HG02852 (cell line): ENCODE measurements at regions not wholly inside any gene's neighbourhood (a gene's known extent, or its start where the extent isn't known, plus 50 kb on each side); places are given as distances from the start of the nearest gene placed in this dataset.
"Not testable (repeated sequence)": the region's sequence is repeated elsewhere in the genome, so short reads cannot be mapped to it uniquely, and the experiment has no call there.

Experiments
- ATAC-seq: cut with Tn5 transposase; IDR thresholded peaks from one replicate; pipeline ENCODE4 v1.9.1; 2021; ENCODE audit warnings: mild to moderate bottlenecking, moderate library complexity; ENCODE audit not compliant: unreplicated experiment

- ATAC-seq: no peak
These were observed 503.8 kb upstream of the MARCKS start for GRCh38 chr6:113353392-113353791.

DNA sequence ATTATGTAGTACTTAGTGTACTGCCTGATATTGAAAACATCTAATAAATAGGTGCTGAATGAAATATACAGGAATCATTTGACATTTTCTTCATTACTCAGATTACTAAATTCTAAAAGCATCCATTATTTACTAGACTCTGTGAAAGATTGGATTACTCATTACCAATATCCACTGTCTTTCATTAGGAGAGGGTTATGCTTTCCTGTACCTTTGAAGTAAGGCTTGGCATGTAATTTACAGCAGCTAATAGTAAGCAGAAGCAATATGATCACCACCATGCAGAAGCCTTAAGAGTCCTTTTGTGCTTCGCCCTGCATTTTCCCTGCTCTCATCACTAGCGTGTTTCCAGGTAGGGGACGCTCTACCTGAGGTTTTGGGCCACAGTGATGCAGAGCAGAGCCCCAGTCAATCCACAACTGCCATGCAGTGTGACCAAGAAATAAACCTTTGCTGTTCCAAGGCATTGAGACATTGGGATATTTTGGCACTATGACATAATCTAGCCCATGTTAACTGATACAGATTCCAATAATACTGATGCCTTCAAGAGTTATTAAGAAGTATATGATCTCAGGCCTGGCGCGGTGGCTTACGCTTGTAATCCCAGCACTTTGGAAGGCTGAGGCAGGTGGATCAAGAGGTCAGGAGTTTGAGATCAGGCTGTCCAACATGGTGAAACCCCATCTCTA lies 502.8 kb upstream of the MARCKS start:
- ATAC-seq: no peak

DNA sequence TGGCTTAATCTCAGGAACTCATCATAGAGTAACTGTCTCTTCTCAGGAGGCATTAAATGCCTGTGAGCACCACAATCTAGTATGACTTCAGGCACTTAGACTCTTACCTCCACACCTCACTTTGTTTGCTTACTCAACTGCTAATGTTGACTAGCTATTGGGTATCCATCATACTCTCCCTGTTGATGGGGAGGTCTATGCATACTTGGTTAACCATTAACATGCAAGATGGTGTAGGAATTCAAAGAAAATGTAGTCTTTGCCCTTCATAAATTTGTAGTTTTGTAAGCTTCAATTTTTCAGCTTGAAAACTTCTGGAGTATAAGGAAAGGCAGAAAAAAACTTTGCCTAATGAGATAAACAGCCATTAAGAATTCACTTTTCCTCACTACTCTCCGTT lies 501.0 kb upstream of the MARCKS start:
- ATAC-seq: no peak

DNA sequence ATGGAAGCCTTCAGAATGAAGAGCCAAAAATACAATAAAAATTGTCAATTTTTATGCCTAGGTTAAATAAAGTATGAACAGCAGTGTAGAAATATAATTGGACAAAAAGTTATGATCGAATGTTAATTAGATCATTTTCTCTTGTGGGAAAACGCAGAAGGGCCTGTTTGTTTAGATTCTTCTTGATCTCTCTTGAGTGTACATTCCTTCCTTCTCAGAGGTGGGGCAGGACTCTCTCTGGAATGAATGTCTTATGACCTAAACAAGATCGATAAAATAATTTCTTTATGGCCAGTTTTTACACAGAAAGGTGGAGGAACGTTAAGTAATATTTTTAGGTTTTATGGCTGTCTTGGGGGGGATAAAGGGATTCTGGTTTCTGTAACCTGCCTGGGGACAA lies 500.1 kb upstream of the MARCKS start:
- ATAC-seq: no peak

DNA sequence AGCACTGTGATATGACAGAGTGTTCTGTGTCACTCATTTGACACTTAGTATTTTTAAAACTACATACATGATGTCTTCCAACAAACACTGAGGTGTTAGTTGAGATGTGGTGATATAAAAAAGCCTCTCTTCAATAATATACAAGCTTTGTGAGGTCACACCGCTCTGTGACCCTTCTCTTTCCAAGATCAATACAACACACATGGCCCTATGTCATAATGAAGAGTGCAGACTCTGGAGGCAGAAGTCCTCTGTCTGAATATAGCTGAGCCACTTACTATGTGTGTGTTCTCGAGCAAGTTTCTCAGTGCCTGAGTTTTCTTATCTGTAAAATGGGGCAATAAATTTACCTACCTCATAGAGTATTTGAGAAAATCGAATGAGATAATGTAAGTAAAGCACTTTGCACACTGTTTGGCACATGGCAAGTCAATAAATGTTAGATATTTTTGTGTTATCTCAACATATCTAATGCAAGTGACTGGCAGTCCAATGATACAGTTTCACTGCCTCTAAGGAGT lies 499.0 kb upstream of the MARCKS start:
- ATAC-seq: no peak

GRCh38 chr6:113359155-113360140 lies 497.7 kb upstream of the MARCKS start:
- ATAC-seq: no peak

DNA sequence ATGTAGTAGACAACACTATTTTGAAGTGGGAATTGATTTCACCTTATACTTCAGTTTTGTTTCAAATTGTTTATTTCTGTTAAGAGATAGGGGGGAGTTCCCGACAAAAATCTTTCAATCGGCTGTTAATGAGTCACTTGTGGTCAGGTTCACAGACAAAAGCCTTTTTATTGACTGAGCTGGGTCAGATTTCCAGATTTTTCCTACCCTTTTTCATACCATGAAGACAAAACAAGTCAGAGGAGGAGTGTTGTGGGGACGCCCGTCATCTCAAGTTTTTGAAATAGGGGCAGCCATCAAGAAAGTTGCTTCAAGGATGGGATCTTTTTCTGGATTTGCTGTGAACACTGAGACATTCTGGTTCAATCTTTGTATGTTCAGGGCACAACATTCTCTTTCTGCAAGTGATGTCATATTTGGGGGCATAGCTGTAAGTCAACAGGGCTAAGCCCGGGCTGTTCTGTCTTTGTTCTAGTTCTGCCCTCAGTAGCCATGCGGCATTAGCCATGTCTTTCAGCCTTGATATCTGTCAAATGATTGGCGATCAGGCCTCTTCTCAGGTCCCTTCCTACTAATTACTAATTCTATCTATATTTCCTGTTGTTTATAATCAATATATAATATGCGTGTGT lies 496.0 kb upstream of the MARCKS start:
- ATAC-seq: no peak

GRCh38 chr6:113362301-113363047 lies 494.7 kb upstream of the MARCKS start:
- ATAC-seq: no peak

DNA sequence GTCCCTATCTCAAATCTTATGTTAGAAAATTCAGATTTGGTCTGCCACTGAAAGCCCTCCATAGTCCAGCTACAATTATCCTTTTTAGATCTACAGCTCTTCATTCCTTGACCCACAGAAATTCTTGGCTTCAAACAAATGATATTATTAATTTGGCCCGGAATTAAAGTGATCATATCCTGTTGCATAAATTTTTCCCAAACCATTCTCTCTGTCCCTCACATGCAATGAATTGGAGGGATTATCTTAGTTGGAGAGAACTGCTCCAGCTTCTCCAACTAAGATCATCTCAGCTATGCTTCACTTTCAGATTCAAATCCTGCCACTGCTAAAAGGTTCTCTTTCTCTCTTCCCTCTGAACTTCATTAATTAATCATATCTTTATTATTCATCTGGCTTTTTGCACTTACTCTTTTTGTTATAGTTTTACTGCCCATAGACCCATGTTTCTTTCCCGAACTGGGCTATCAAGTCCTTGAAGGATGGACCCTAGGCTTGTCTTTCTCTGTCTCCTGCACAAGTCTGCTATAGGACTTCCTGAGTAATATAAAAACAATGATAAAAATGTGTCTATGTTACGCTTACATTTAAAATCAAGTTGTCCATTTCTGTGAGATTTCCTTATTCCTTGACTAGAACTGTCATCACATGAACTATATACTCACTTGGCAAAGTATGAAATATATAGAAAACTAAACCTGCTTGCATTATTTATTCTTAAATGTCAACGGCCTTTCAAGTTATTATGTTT lies 493.9 kb upstream of the MARCKS start:
- ATAC-seq: no peak

- no peak for ATAC-seq
These were observed 493.3 kb upstream of the MARCKS start for GRCh38 chr6:113363866-113364265.

GRCh38 chr6:113364766-113365165 lies 492.4 kb upstream of the MARCKS start:
- no peak for ATAC-seq

DNA sequence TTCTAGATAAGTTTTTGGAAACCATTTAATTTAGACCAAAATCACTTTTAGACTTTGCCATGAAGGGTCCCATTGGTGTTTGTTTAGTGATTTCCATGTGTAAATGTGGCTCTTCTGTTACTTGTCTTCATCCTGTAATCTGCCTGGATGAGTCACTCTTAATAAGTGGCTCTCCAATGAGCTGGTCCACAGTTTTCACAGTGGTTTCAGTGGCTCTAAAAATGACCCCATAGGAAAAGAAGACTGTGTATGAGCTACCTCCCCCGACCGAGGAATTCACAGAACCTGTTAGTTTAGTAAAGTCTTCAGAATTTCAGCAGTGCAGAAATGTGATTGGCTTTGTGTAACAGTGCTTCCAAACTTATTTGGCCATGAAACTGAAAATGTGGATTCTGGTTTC lies 492.0 kb upstream of the MARCKS start:
- no peak for ATAC-seq

DNA sequence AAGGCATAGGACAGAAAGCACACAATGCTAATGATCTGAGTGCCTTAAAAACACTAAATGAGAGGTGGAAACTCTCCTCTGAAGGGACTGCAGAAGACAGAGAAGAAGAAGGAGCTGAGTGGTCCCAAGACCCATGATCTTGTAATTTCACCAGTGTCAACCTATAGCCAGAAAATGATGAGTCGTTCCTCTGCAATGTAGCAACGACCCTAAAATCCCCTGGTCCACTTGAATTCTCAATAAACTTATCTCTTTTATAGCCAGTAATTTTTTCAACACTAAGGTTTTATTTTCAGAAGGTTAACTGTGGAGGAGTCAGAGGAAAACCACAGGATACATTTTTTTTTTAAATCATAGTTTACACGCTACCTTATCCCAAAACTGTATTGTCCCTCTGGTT lies 490.6 kb upstream of the MARCKS start:
- no peak for ATAC-seq

GRCh38 chr6:113370508-113371502 lies 486.3 kb upstream of the MARCKS start:
- no peak for ATAC-seq

- not testable (repeated sequence) for ATAC-seq
These were observed 481.7 kb upstream of the MARCKS start for GRCh38 chr6:113375466-113375865.

GRCh38 chr6:113375950-113376846 lies 480.9 kb upstream of the MARCKS start:
- no peak for ATAC-seq

- no peak for ATAC-seq
These were observed 480.3 kb upstream of the MARCKS start for GRCh38 chr6:113376847-113377165.

DNA sequence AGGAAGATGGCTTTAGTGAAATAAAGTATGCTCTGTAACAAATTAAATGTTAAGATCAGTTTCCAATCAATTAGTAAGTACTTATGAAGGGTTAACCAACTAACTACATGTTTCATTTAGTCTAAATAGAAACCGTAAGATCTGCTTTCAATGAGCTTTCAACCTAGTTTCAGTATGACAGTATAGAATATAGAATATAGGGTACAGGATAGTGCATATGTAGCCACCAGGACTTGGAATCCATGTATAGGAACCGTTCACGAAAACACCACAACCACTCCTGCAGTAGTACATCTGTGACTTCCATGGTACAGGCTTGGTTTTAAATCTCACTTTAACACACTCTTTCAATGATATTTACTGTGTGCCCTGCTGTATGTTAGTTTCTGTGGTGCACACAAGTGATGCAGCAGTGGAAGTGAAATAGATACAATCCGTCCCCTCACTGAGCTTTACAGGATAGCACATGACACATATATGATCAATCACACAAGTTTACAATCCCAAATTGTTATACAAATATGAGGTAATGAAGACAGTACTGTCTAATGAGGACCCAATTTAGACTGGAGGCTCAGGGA lies 479.7 kb upstream of the MARCKS start:
- peak; percentile 64 for ATAC-seq
